Hematopoietic multipotent progenitor cell treated with erythropoietin and hydrocortisone succinate and interleukin-3 and kit ligand, for 15 days (in vitro differentiated cells): ENCODE measurements at regions not wholly inside any gene's neighbourhood (a gene's known extent, or its start where the extent isn't known, plus 50 kb on each side); places are given as distances from the start of the nearest gene placed in this dataset.
"Not testable (repeated sequence)": the region's sequence is repeated elsewhere in the genome, so short reads cannot be mapped to it uniquely, and the experiment has no call there.

Experiments used
- DNase-seq: peaks from one replicate; pipeline ENCODE4 v3.0.0-alpha.2; 2015; ENCODE audit warnings: low spot score

- no peak for DNase-seq
Observed at GRCh38 chrX:13420545-13421183, 100.8 kb upstream of the ATXN3L start.

- DNase-seq, result no peak
Observed at GRCh38 chrX:13419918-13420317, 100.1 kb upstream of the ATXN3L start.

- DNase-seq, result no peak
Observed at GRCh38 chrX:13419276-13419675, 99.4 kb upstream of the ATXN3L start.

- no peak for DNase-seq
Observed at GRCh38 chrX:13418126-13419097, 98.6 kb upstream of the ATXN3L start.

GRCh38 chrX:13415509-13415908, 95.7 kb upstream of the ATXN3L start:
- no peak for DNase-seq

- DNase-seq, result no peak
Observed at GRCh38 chrX:13414006-13414647, 94.3 kb upstream of the ATXN3L start.

GRCh38 chrX:13412208-13412600, 92.4 kb upstream of the ATXN3L start:
- no peak for DNase-seq

GRCh38 chrX:13411496-13412207, 91.8 kb upstream of the ATXN3L start:
- DNase-seq, result no peak

GRCh38 chrX:13408599-13408998, 88.7 kb upstream of the ATXN3L start:
- not testable (repeated sequence) for DNase-seq

- not testable (repeated sequence) for DNase-seq
Observed at GRCh38 chrX:13404777-13405176, 84.9 kb upstream of the ATXN3L start.

- DNase-seq, result no peak
Observed at GRCh38 chrX:13404364-13404763, 84.5 kb upstream of the ATXN3L start.

- no peak for DNase-seq
Observed at GRCh38 chrX:13401724-13402123, 81.9 kb upstream of the ATXN3L start.

- no peak for DNase-seq
Observed at GRCh38 chrX:13398839-13399238, 79.0 kb upstream of the ATXN3L start.

- no peak for DNase-seq
Observed at GRCh38 chrX:13397878-13398818, 78.3 kb upstream of the ATXN3L start.

GRCh38 chrX:13396924-13397323, 77.1 kb upstream of the ATXN3L start:
- no peak for DNase-seq

GRCh38 chrX:13389501-13389900, 69.6 kb upstream of the ATXN3L start:
- DNase-seq, result no peak

GRCh38 chrX:13387666-13388494, 68.0 kb upstream of the ATXN3L start:
- DNase-seq, result no peak

- no peak for DNase-seq
Observed at GRCh38 chrX:13386636-13387035, 66.8 kb upstream of the ATXN3L start.

- no peak for DNase-seq
Observed at GRCh38 chrX:13386092-13386491, 66.2 kb upstream of the ATXN3L start.

GRCh38 chrX:13383907-13384306, 64.1 kb upstream of the ATXN3L start:
- DNase-seq, result no peak
